ENCODE measurements at regions not wholly inside any gene's neighbourhood (a gene's known extent, or its start where the extent isn't known, plus 50 kb on each side); places are given as distances from the start of the nearest gene placed in this dataset.

GRCh38 chr1:214991691-214992315, 90.7 kb upstream of the KCNK2 start:
- Mint-ChIP-seq H3K4me1 (no peaks in the 10 kb centered on the region), H3K9me3 (no peaks in the 10 kb centered on the region), H3K36me3 (no peaks in the 10 kb centered on the region), H3K27ac (no peak overlapping the region), H3K27me3 (no peaks in the 10 kb centered on the region), H3K4me3 (no peak overlapping the region)
- DNase-seq: no peak

GRCh38 chr1:214993419-214993818, 89.1 kb upstream of the KCNK2 start:
- no peaks in the 10 kb centered on the region for H3K9me3 Mint-ChIP-seq
- H3K4me3 Mint-ChIP-seq: no peak overlapping the region
- no peaks in the 10 kb centered on the region for H3K36me3 Mint-ChIP-seq
- no peak for DNase-seq
- no peaks in the 10 kb centered on the region for H3K4me1 Mint-ChIP-seq
- peaks cover 4% of the 10 kb centered on the region for H3K27me3 Mint-ChIP-seq
- no peak overlapping the region for H3K27ac Mint-ChIP-seq

GRCh38 chr1:214997685-214998084, 84.9 kb upstream of the KCNK2 start:
- DNase-seq: no peak
- Mint-ChIP-seq H3K36me3 (no peaks in the 10 kb centered on the region), H3K4me1 (no peaks in the 10 kb centered on the region), H3K9me3 (no peaks in the 10 kb centered on the region), H3K27me3 (peaks cover 4% of the 10 kb centered on the region), H3K4me3 (no peak overlapping the region), H3K27ac (no peak overlapping the region)

GRCh38 chr1:215001419-215002021, 81.0 kb upstream of the KCNK2 start:
- Mint-ChIP-seq H3K9me3 (peaks cover 2% of the 10 kb centered on the region), H3K27ac (no peak overlapping the region), H3K4me3 (no peak overlapping the region), H3K4me1 (no peaks in the 10 kb centered on the region), H3K36me3 (no peaks in the 10 kb centered on the region), H3K27me3 (peaks cover 4% of the 10 kb centered on the region)
- DNase-seq: no peak

GRCh38 chr1:215002471-215002870, 80.1 kb upstream of the KCNK2 start:
- Mint-ChIP-seq H3K36me3 (no peaks in the 10 kb centered on the region), H3K27ac (no peak overlapping the region), H3K27me3 (peaks cover 4% of the 10 kb centered on the region), H3K4me1 (no peaks in the 10 kb centered on the region), H3K9me3 (peaks cover 2% of the 10 kb centered on the region), H3K4me3 (no peak overlapping the region)
- no peak for DNase-seq

GRCh38 chr1:215003686-215004085, 78.9 kb upstream of the KCNK2 start:
- H3K27ac Mint-ChIP-seq: no peak overlapping the region
- peaks cover 2% of the 10 kb centered on the region for H3K9me3 Mint-ChIP-seq
- no peaks in the 10 kb centered on the region for H3K4me1 Mint-ChIP-seq
- H3K4me3 Mint-ChIP-seq: no peak overlapping the region
- DNase-seq: no peak
- no peaks in the 10 kb centered on the region for H3K27me3 Mint-ChIP-seq
- no peaks in the 10 kb centered on the region for H3K36me3 Mint-ChIP-seq

- Mint-ChIP-seq H3K27ac (no peak overlapping the region), H3K9me3 (peaks cover 2% of the 10 kb centered on the region), H3K36me3 (no peaks in the 10 kb centered on the region), H3K4me3 (no peak overlapping the region), H3K27me3 (no peaks in the 10 kb centered on the region), H3K4me1 (no peaks in the 10 kb centered on the region)
- DNase-seq: no peak
Observed at GRCh38 chr1:215004121-215004827, 78.3 kb upstream of the KCNK2 start.

- Mint-ChIP-seq H3K9me3 (peaks cover 2% of the 10 kb centered on the region), H3K27ac (no peak overlapping the region), H3K36me3 (no peaks in the 10 kb centered on the region)
Observed at GRCh38 chr1:215005078-215005477, 77.5 kb upstream of the KCNK2 start.

GRCh38 chr1:215005656-215006345, 76.7 kb upstream of the KCNK2 start:
- H3K36me3 Mint-ChIP-seq: no peaks in the 10 kb centered on the region
- no peaks in the 10 kb centered on the region for H3K27me3 Mint-ChIP-seq
- DNase-seq: no peak
- H3K4me1 Mint-ChIP-seq: no peaks in the 10 kb centered on the region
- H3K4me3 Mint-ChIP-seq: no peak overlapping the region
- peaks cover 2% of the 10 kb centered on the region for H3K9me3 Mint-ChIP-seq
- H3K27ac Mint-ChIP-seq: no peak overlapping the region

More at GRCh38 chr1:215005078-215005477, 77.5 kb upstream of the KCNK2 start:
- no peak for DNase-seq
- no peaks in the 10 kb centered on the region for H3K27me3 Mint-ChIP-seq
- H3K4me3 Mint-ChIP-seq: no peak overlapping the region
- no peaks in the 10 kb centered on the region for H3K4me1 Mint-ChIP-seq

- no peaks in the 10 kb centered on the region for H3K4me1 Mint-ChIP-seq
- peaks cover 2% of the 10 kb centered on the region for H3K9me3 Mint-ChIP-seq
- H3K36me3 Mint-ChIP-seq: no peaks in the 10 kb centered on the region
- no peak for DNase-seq
- no peak overlapping the region for H3K27ac Mint-ChIP-seq
- H3K27me3 Mint-ChIP-seq: no peaks in the 10 kb centered on the region
- H3K4me3 Mint-ChIP-seq: no peak overlapping the region
Observed at GRCh38 chr1:215007880-215008279, 74.7 kb upstream of the KCNK2 start.

GRCh38 chr1:215018555-215018954, 64.0 kb upstream of the KCNK2 start:
- Mint-ChIP-seq H3K4me3 (no peak overlapping the region), H3K27me3 (peaks cover 13% of the 10 kb centered on the region), H3K36me3 (no peaks in the 10 kb centered on the region), H3K27ac (no peak overlapping the region), H3K4me1 (no peaks in the 10 kb centered on the region), H3K9me3 (peaks cover 6% of the 10 kb centered on the region)
- DNase-seq: no peak

- Mint-ChIP-seq H3K36me3 (no peaks in the 10 kb centered on the region), H3K27me3 (no peaks in the 10 kb centered on the region), H3K4me1 (no peaks in the 10 kb centered on the region), H3K9me3 (peaks cover 2% of the 10 kb centered on the region), H3K27ac (no peak overlapping the region), H3K4me3 (no peak overlapping the region)
- no peak for DNase-seq
Observed at GRCh38 chr1:215022204-215022603, 60.3 kb upstream of the KCNK2 start.

GRCh38 chr1:215022741-215023141, 59.8 kb upstream of the KCNK2 start:
- no peaks in the 10 kb centered on the region for H3K4me1 Mint-ChIP-seq
- no peaks in the 10 kb centered on the region for H3K9me3 Mint-ChIP-seq
- no peak overlapping the region for H3K4me3 Mint-ChIP-seq
- no peaks in the 10 kb centered on the region for H3K36me3 Mint-ChIP-seq
- no peaks in the 10 kb centered on the region for H3K27me3 Mint-ChIP-seq
- no peak for DNase-seq
- no peak overlapping the region for H3K27ac Mint-ChIP-seq

- Mint-ChIP-seq H3K36me3 (no peaks in the 10 kb centered on the region), H3K27ac (no peak overlapping the region), H3K9me3 (no peaks in the 10 kb centered on the region), H3K4me1 (no peaks in the 10 kb centered on the region), H3K4me3 (no peak overlapping the region), H3K27me3 (no peaks in the 10 kb centered on the region)
- DNase-seq: no peak
Observed at GRCh38 chr1:215023155-215023832, 59.2 kb upstream of the KCNK2 start.

- no peaks in the 10 kb centered on the region for H3K9me3 Mint-ChIP-seq
- no peak overlapping the region for H3K4me3 Mint-ChIP-seq
- H3K27ac Mint-ChIP-seq: no peak overlapping the region
- H3K36me3 Mint-ChIP-seq: no peaks in the 10 kb centered on the region
- H3K27me3 Mint-ChIP-seq: peaks cover 12% of the 10 kb centered on the region
- no peak for DNase-seq
- H3K4me1 Mint-ChIP-seq: no peaks in the 10 kb centered on the region
Observed at GRCh38 chr1:215028954-215029353, 53.6 kb upstream of the KCNK2 start.
